Chondrocyte (in vitro differentiated cells): ENCODE measurements at regions not wholly inside any gene's neighbourhood (a gene's known extent, or its start where the extent isn't known, plus 50 kb on each side); places are given as distances from the start of the nearest gene placed in this dataset.
"Not testable (repeated sequence)": the region's sequence is repeated elsewhere in the genome, so short reads cannot be mapped to it uniquely, and the experiment has no call there.

ENCODE experiments used
- DNase-seq: peaks from one replicate; pipeline ENCODE4 v3.0.0; 2021; ENCODE audit warnings: mixed read lengths, low spot score
- H3K27ac Mint-ChIP-seq: one replicate; pipeline ENCODE4 v1.8.0; 2021; ENCODE audit warnings: mild to moderate bottlenecking, moderate library complexity, mixed read lengths; ENCODE audit not compliant: unreplicated experiment
- H3K27me3 Mint-ChIP-seq: 2 replicates; pipeline ENCODE4 v1.8.0; 2021; ENCODE audit warnings: low read depth, mixed read lengths
- H3K36me3 Mint-ChIP-seq: 2 replicates; pipeline ENCODE4 v1.8.0; 2021; ENCODE audit warnings: low read depth, mixed read lengths
- H3K4me1 Mint-ChIP-seq: 2 replicates; pipeline ENCODE4 v1.8.0; 2021; ENCODE audit warnings: low read depth, mild to moderate bottlenecking, mixed read lengths
- H3K4me3 Mint-ChIP-seq: one replicate; pipeline ENCODE4 v1.8.0; 2021; ENCODE audit warnings: mild to moderate bottlenecking, moderate library complexity, mixed read lengths; ENCODE audit not compliant: unreplicated experiment
- H3K9me3 Mint-ChIP-seq: 2 replicates; pipeline ENCODE4 v1.8.0; 2021; ENCODE audit warnings: low read depth, mixed read lengths
- TF ChIP-seq, protein P1 (sequence below): fragments of 200-600 bp; sonication (generic); IDR thresholded peaks from 2 replicates; pipeline ENCODE4 v1.5.0; 2021; ENCODE audit warnings: antibody characterized with exemption, mild to moderate bottlenecking, moderate library complexity

DNA sequence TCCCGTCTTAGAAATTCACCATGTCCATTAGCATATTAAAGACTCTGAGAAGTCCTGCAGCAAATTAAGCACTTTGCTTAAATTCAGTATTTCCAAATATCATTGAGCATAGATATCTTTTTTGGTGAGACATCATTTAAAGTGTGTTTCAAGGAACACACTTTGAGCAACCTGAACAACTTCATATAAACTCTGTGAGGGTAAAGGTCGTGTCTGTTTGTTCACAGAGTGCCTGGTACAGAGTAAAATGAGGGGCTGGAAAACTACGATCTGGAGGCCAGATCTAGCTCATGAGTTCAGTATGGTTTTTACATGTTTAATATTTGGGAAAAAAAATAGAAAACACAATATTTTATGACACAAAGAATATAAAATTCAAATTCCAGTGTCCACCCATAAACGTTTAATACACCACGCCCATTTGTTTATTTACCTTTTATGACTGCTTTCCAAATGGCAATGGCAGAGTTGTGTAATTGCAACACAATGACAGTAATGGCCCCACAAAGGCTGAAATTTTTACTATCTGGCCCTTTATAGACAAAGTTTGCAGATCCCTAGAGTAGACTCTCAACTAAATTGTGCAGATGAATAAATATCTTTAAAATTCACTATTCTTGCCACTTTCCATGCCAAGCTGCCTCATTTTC lies 67.4 kb downstream of the SNTN start:
- peaks cover 6% of the 10 kb centered on the region for H3K4me1 Mint-ChIP-seq
- no peak for DNase-seq
- peaks cover 13% of the 10 kb centered on the region for H3K9me3 Mint-ChIP-seq
- H3K27ac Mint-ChIP-seq, result no peak overlapping the region
- no peak overlapping the region for H3K4me3 Mint-ChIP-seq
- H3K36me3 Mint-ChIP-seq, result no peaks in the 10 kb centered on the region
- H3K27me3 Mint-ChIP-seq, result peaks cover 6% of the 10 kb centered on the region
- TF ChIP-seq, protein P1, sequence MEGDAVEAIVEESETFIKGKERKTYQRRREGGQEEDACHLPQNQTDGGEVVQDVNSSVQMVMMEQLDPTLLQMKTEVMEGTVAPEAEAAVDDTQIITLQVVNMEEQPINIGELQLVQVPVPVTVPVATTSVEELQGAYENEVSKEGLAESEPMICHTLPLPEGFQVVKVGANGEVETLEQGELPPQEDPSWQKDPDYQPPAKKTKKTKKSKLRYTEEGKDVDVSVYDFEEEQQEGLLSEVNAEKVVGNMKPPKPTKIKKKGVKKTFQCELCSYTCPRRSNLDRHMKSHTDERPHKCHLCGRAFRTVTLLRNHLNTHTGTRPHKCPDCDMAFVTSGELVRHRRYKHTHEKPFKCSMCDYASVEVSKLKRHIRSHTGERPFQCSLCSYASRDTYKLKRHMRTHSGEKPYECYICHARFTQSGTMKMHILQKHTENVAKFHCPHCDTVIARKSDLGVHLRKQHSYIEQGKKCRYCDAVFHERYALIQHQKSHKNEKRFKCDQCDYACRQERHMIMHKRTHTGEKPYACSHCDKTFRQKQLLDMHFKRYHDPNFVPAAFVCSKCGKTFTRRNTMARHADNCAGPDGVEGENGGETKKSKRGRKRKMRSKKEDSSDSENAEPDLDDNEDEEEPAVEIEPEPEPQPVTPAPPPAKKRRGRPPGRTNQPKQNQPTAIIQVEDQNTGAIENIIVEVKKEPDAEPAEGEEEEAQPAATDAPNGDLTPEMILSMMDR, result no peak

DNA sequence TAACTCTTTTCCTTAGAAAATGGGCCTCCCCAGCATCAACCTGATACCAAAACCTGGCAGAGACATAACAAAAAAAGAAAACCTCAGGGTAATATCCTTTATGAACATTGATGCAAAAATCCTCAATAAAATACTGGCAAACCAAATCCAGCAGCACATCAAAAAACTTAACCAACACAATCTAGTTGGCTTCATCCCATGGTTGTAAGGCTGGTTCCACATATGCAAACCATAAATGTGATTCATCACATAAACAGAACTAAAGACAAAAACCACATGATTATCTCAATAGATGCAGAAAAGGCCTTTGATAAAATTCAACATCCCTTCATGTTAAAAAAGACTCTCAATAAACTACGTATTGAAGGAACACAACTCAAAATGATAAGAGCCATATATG lies 68.5 kb downstream of the SNTN start:
- H3K9me3 Mint-ChIP-seq, result peaks cover 13% of the 10 kb centered on the region
- not testable (repeated sequence) for H3K27me3 Mint-ChIP-seq, H3K36me3 Mint-ChIP-seq, H3K27ac Mint-ChIP-seq, DNase-seq, H3K4me3 Mint-ChIP-seq
- peaks cover 14% of the 10 kb centered on the region for H3K4me1 Mint-ChIP-seq

DNA sequence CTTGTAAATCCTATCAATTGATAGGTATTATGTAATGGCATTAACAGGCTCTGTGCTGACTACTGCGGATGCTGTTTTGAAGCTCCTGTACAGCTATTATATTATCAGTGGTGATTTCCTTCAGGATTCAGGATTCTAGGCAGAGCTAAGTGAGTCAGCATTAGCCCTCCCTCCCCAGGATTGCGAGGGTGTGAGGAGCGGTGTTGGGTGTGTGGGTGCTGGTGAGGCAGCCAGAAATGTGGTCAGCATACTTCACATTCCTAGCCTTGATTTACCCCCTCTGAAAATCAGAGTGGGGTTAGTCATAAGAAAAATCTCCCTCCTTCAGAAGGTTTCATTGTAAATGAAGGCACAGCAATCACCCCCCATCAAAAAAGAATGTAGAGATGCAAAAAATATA lies 72.5 kb downstream of the SNTN start:
- peak overlapping the region; percentile 3 for H3K27ac Mint-ChIP-seq
- no peak overlapping the region for H3K4me3 Mint-ChIP-seq
- H3K9me3 Mint-ChIP-seq, result peaks cover 13% of the 10 kb centered on the region

DNA sequence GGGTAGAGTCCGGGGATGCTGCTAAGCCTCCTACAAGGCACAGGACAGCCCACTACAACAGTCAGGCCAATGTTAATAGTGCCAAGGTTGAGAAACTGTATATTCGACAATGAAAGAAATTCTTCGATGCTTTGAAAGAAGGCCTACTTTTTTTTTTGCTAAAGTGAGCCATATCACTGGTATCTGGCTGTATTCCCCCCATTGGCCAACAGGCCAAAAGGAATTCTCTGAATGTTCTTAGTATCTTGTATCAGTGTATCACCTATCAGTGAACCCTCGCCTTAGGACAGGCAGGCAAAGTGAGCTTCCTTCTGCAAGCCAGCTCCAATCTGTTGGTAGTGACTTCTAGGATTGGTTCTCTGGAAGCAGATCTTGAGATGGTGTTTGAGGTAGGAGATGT lies 74.2 kb downstream of the SNTN start:
- Mint-ChIP-seq H3K27ac (no peak overlapping the region), H3K4me3 (no peak overlapping the region), H3K27me3 (peaks cover 12% of the 10 kb centered on the region), H3K36me3 (no peaks in the 10 kb centered on the region), H3K4me1 (peaks cover 14% of the 10 kb centered on the region), H3K9me3 (peaks cover 13% of the 10 kb centered on the region)
- no peak for DNase-seq
- TF ChIP-seq, protein P1, result no peak

More for the DNA sequence above, 72.5 kb downstream of the SNTN start:
- Mint-ChIP-seq H3K4me1 (peaks cover 14% of the 10 kb centered on the region), H3K27me3 (peaks cover 8% of the 10 kb centered on the region), H3K36me3 (no peaks in the 10 kb centered on the region)
- TF ChIP-seq, protein P1, result no peak
- DNase-seq, result no peak

DNA sequence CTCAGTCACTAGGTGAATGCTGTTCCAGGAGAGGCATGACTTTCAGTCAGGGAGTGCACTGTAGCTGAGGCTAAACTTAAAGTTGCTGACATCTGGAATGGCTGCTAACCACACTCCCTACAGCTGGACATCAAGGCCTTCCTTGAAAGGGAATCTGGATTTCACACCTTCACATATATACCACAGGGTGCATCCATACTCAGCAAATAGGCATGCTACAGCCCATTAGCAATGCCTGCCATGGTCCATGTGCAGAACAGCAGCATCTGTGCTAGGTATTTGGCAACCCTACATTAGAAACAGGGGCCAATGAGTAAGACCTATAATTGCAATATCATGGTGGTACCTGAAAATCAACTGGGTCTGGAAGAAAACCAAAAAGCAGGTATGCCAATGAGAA lies 74.8 kb downstream of the SNTN start:
- no peak for DNase-seq
- peaks cover 14% of the 10 kb centered on the region for H3K4me1 Mint-ChIP-seq
- no peaks in the 10 kb centered on the region for H3K36me3 Mint-ChIP-seq
- no peak overlapping the region for H3K27ac Mint-ChIP-seq
- peaks cover 11% of the 10 kb centered on the region for H3K9me3 Mint-ChIP-seq
- TF ChIP-seq, protein P1, result no peak
- H3K4me3 Mint-ChIP-seq, result no peak overlapping the region
- H3K27me3 Mint-ChIP-seq, result peaks cover 17% of the 10 kb centered on the region

DNA sequence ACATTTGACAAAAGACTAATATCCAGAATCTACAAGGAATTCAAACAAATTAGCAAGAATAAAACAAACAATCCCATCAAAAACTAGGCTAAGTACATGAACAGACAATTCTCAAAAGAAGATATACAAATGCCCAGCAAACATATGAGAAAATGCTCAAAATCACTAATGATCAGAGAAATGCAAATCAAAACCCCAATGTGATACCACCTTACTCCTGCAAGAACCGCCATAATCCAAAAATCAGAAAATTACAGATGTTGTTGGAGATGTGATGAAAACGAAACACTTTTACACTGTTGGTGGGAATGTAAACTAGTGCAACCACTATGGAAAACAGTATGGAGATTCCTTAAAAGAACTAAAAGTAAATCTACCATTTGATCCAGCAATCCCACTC lies 79.4 kb downstream of the SNTN start:
- no peak overlapping the region for H3K27ac Mint-ChIP-seq
- TF ChIP-seq, protein P1, result no peak
- H3K4me1 Mint-ChIP-seq, result no peaks in the 10 kb centered on the region
- H3K4me3 Mint-ChIP-seq, result no peak overlapping the region
- H3K27me3 Mint-ChIP-seq, result peaks cover 21% of the 10 kb centered on the region
- H3K36me3 Mint-ChIP-seq, result no peaks in the 10 kb centered on the region
- peaks cover 11% of the 10 kb centered on the region for H3K9me3 Mint-ChIP-seq
- no peak for DNase-seq

DNA sequence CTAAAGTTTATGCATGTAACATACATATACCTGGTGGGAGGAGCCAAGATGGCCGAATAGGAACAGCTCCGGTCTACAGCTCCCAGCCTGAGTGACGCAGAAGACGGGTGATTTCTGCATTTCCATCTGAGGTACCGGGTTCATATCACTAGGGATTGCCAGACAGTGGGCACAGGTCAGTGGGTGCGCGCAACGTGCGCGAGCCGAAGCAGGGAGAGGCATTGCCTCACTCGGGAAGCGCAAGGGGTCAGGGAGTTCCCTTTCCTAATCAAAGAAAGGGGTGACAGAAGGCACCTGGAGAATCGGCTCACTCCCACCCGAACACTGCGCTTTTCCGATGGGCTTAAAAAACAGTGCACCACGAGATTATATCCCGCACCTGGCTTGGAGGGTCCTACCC lies 80.8 kb downstream of the SNTN start:
- H3K36me3 Mint-ChIP-seq, H3K4me3 Mint-ChIP-seq: not testable (repeated sequence)
- peaks cover 11% of the 10 kb centered on the region for H3K9me3 Mint-ChIP-seq

DNA sequence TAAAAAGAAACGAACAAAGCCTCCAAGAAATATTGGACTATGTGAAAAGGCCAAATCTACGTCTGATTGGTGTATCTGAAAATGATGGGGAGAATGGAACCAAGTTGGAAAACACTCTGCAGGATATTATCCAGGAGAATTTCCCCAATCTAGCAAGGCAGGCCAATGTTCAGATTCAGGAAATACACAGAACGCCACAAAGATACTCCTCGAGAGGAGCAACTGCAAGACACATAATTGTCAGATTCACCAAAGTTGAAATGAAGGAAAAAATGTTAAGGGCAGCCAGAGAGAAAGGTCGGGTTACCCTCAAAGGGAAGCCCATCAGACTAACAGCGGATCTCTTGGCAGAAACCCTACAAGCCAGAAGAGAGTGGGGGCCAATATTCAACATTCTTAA lies 82.2 kb downstream of the SNTN start:
- Mint-ChIP-seq H3K27me3 (peaks cover 15% of the 10 kb centered on the region), H3K9me3 (peaks cover 11% of the 10 kb centered on the region)
- not testable (repeated sequence) for H3K36me3 Mint-ChIP-seq, H3K27ac Mint-ChIP-seq, DNase-seq, H3K4me1 Mint-ChIP-seq, H3K4me3 Mint-ChIP-seq

More for the DNA sequence above, 80.8 kb downstream of the SNTN start:
- not testable (repeated sequence) for H3K27ac Mint-ChIP-seq, H3K4me1 Mint-ChIP-seq, DNase-seq
- H3K27me3 Mint-ChIP-seq, result peaks cover 21% of the 10 kb centered on the region
